CD14-positive monocyte (primary cell): ENCODE measurements at regions not wholly inside any gene's neighbourhood (a gene's known extent, or its start where the extent isn't known, plus 50 kb on each side); places are given as distances from the start of the nearest gene placed in this dataset.

Experiments used
- DNase-seq, 3 donors: peaks; one replicate each; pipeline ENCODE4 v3.0.0-alpha.2; 2011 to 2022
- H2AFZ ChIP-seq: 2 replicates; pipeline ENCODE4 v1.6.0; 2012; ENCODE audit warnings: mild to moderate bottlenecking, low read depth, low read length, inconsistent platforms; ENCODE audit not compliant: insufficient read depth, poor library complexity, severe bottlenecking
- H3K27ac ChIP-seq, 2 donors: 1 replicate in 1 of 2; 2 replicates in 1 of 2; pipeline ENCODE4 v1.5.1; 2012 to 2013; ENCODE audit warnings: low read length in 2 of 2, control low read depth in 1 of 2, inconsistent platforms in 1 of 2, low read depth in 1 of 2, mild to moderate bottlenecking in 1 of 2
- H3K27me3 ChIP-seq, 2 donors: one replicate each; pipeline versions ENCODE4 v1.6.0 to v1.6.1; 2011 to 2013; ENCODE audit warnings: low read length in 2 of 2; ENCODE audit not compliant: control insufficient read depth in 2 of 2, insufficient read depth in 2 of 2
- H3K36me3 ChIP-seq, 2 donors: replicated peaks in 1 of 2; 1 replicate in 1 of 2; 2 replicates in 1 of 2; pipeline versions ENCODE4 v1.5.1 to v1.6.1; 2012 to 2013; ENCODE audit warnings: low read length in 2 of 2, control low read depth in 1 of 2, inconsistent platforms in 1 of 2, mild to moderate bottlenecking in 1 of 2; ENCODE audit not compliant: insufficient read depth in 2 of 2, control insufficient read depth in 1 of 2
- H3K4me1 ChIP-seq, 2 donors: 1 replicate in 1 of 2; 2 replicates in 1 of 2; pipeline versions ENCODE4 v1.5.1 to v1.6.1; 2012 to 2013; ENCODE audit warnings: low read length in 2 of 2, control low read depth in 1 of 2, inconsistent platforms in 1 of 2, mild to moderate bottlenecking in 1 of 2, moderate library complexity in 1 of 2; ENCODE audit not compliant: insufficient read depth in 2 of 2, control insufficient read depth in 1 of 2
- H3K4me2 ChIP-seq: replicated peaks from 2 replicates; pipeline ENCODE3; 2012; ENCODE audit warnings: low read length, moderate library complexity, mild to moderate bottlenecking; ENCODE audit not compliant: poor library complexity, severe bottlenecking; ENCODE audit errors: extremely low read depth
- H3K4me3 ChIP-seq, 3 experiments: fragments of 200-600 bp in 1 of 3; sonication (generic) in 1 of 3; replicated peaks in 1 of 3; 1 replicate in 2 of 3; 2 replicates in 1 of 3; pipeline ENCODE4 v1.5.1; 2011 to 2013; ENCODE audit warnings: low read length in 3 of 3, mild to moderate bottlenecking in 3 of 3, control low read depth in 2 of 3, low read depth in 2 of 3, inconsistent platforms in 1 of 3, moderate library complexity in 1 of 3
- H3K79me2 ChIP-seq: 2 replicates; pipeline ENCODE4 v1.6.0; 2012; ENCODE audit warnings: mild to moderate bottlenecking, control low read depth, inconsistent platforms, low read length, moderate library complexity; ENCODE audit not compliant: insufficient read depth
- H3K9ac ChIP-seq: 2 replicates; pipeline ENCODE4 v1.6.0; 2017; ENCODE audit warnings: low read length, mild to moderate bottlenecking; ENCODE audit not compliant: insufficient read depth, poor library complexity, severe bottlenecking
- H3K9me3 ChIP-seq, 2 donors: replicated peaks in 1 of 2; 1 replicate in 1 of 2; 2 replicates in 1 of 2; pipeline versions ENCODE4 v1.5.1 to v1.6.1; 2012 to 2013; ENCODE audit warnings: low read length in 2 of 2, control low read depth in 1 of 2; ENCODE audit not compliant: control insufficient read depth in 1 of 2, insufficient read depth in 1 of 2
- H4K20me1 ChIP-seq: 2 replicates; pipeline ENCODE4 v1.6.0; 2012; ENCODE audit warnings: mild to moderate bottlenecking, low read length, control low read depth, moderate library complexity; ENCODE audit not compliant: insufficient read depth
- H3K27ac Mint-ChIP-seq, 7 donors: one replicate each; pipeline ENCODE4 v1.8.0; 2020; ENCODE audit warnings: mild to moderate bottlenecking in 7 of 7, mixed read lengths in 7 of 7, moderate library complexity in 6 of 7, inconsistent platforms in 2 of 7
- H3K27me3 Mint-ChIP-seq, 3 donors: one replicate each; pipeline ENCODE4 v1.8.0; 2021 to 2022; ENCODE audit warnings: low read depth in 3 of 3, mild to moderate bottlenecking in 3 of 3, mixed read lengths in 3 of 3, moderate library complexity in 3 of 3, inconsistent platforms in 1 of 3
- H3K36me3 Mint-ChIP-seq, 2 donors: one replicate each; pipeline ENCODE4 v1.8.0; 2020; ENCODE audit warnings: mixed read lengths in 2 of 2, inconsistent platforms in 1 of 2, mild to moderate bottlenecking in 1 of 2
- H3K4me1 Mint-ChIP-seq: one replicate; pipeline ENCODE4 v1.8.0; 2020; ENCODE audit warnings: mild to moderate bottlenecking, mixed read lengths
- H3K4me3 Mint-ChIP-seq, 2 donors: one replicate each; pipeline ENCODE4 v1.8.0; 2020; ENCODE audit warnings: mild to moderate bottlenecking in 2 of 2, mixed read lengths in 2 of 2, moderate library complexity in 1 of 2
- H3K9me3 Mint-ChIP-seq, 7 donors: one replicate each; pipeline ENCODE4 v1.8.0; 2020 to 2022; ENCODE audit warnings: mixed read lengths in 7 of 7, mild to moderate bottlenecking in 6 of 7, moderate library complexity in 6 of 7, inconsistent platforms in 2 of 7
- WGBS: methylation state at CpG from one replicate; pipeline ENCODE4 v1.1.5; 2013; ENCODE audit warnings: missing lambda C conversion rate; ENCODE audit not compliant: insufficient coverage; 5-methylcytosine and 5-hydroxymethylcytosine counted together
- intact Hi-C, 2 donors: fragments of 100-400 bp; cut with micrococcal nuclease; formaldehyde crosslinking; loops; one replicate each; pipeline versions ENCODE4 v1.15.0 to v1.15.1; 2023
- TF ChIP-seq, protein P1 (sequence below): fragments of 200-600 bp; IDR thresholded peaks from one replicate; pipeline ENCODE4 v1.8.0; 2022; ENCODE audit warnings: antibody characterized with exemption, mild to moderate bottlenecking

DNA sequence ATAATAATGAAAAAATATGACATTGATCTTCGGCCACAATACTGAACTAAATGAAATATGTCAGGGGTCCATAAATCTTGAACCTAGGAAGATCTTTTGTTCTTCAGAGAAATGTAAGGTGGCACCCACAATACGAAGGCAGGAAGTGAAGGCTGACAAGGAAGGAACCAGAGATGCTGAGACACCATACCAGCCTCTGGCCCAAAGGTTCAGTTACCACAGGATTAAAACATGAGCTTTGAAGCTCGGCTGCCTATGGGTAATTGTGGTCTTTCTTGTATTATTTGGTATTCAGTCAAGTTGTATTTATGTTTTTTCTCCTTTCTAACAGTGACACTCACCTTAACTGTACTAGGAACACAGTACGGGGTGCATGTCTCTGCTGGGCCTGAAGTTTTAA is 448.8 kb upstream of the SETBP1 start:
- WGBS: no CpG with 5 or more reads among the region's 4 CpGs
- no peak overlapping the region for H3K27ac ChIP-seq
- Mint-ChIP-seq H3K9me3 (peaks cover 0 to 2% (median 0%) of the 10 kb centered on the region in 7 donors), H3K27ac (no peak overlapping the region), H3K36me3 (no peaks in the 10 kb centered on the region), H3K27me3 (no peaks in the 10 kb centered on the region), H3K4me3 (no peak overlapping the region), H3K4me1 (no peaks in the 10 kb centered on the region)
- no peaks in the 10 kb centered on the region for H3K27me3 ChIP-seq
- DNase-seq: no peak
- no peak overlapping the region for H3K9ac ChIP-seq
- TF ChIP-seq, protein P1, sequence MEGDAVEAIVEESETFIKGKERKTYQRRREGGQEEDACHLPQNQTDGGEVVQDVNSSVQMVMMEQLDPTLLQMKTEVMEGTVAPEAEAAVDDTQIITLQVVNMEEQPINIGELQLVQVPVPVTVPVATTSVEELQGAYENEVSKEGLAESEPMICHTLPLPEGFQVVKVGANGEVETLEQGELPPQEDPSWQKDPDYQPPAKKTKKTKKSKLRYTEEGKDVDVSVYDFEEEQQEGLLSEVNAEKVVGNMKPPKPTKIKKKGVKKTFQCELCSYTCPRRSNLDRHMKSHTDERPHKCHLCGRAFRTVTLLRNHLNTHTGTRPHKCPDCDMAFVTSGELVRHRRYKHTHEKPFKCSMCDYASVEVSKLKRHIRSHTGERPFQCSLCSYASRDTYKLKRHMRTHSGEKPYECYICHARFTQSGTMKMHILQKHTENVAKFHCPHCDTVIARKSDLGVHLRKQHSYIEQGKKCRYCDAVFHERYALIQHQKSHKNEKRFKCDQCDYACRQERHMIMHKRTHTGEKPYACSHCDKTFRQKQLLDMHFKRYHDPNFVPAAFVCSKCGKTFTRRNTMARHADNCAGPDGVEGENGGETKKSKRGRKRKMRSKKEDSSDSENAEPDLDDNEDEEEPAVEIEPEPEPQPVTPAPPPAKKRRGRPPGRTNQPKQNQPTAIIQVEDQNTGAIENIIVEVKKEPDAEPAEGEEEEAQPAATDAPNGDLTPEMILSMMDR: no peak
- H3K36me3 ChIP-seq: no peaks in the 10 kb centered on the region
- no peaks in the 10 kb centered on the region for H3K4me1 ChIP-seq
- no peaks in the 10 kb centered on the region for H4K20me1 ChIP-seq
- no peaks in the 10 kb centered on the region for H3K9me3 ChIP-seq
- no peaks in the 10 kb centered on the region for H3K79me2 ChIP-seq
- H2AFZ ChIP-seq: no peak overlapping the region
- H3K4me2 ChIP-seq: no peak overlapping the region
- intact Hi-C loops: no loop called here
- H3K4me3 ChIP-seq: no peak overlapping the region

- H3K27ac ChIP-seq: no peak overlapping the region
- WGBS: no CpG with 5 or more reads among the region's 1 CpG
- no peak overlapping the region for H3K4me3 Mint-ChIP-seq
- DNase-seq: no peak
- H3K9ac ChIP-seq: no peak overlapping the region
- TF ChIP-seq, protein P1: no peak
- no peaks in the 10 kb centered on the region for H3K36me3 ChIP-seq
- intact Hi-C loops: no loop called here
- H3K4me3 ChIP-seq: no peak overlapping the region
- H3K4me1 Mint-ChIP-seq: no peaks in the 10 kb centered on the region
- no peaks in the 10 kb centered on the region for H3K27me3 ChIP-seq
- H3K9me3 Mint-ChIP-seq: peaks cover 0 to 2% (median 0%) of the 10 kb centered on the region in 7 donors
- H4K20me1 ChIP-seq: no peaks in the 10 kb centered on the region
- no peaks in the 10 kb centered on the region for H3K27me3 Mint-ChIP-seq
- no peak overlapping the region for H3K4me2 ChIP-seq
- H2AFZ ChIP-seq: no peak overlapping the region
- no peak overlapping the region for H3K27ac Mint-ChIP-seq
- no peaks in the 10 kb centered on the region for H3K9me3 ChIP-seq
- H3K4me1 ChIP-seq: no peaks in the 10 kb centered on the region
- no peaks in the 10 kb centered on the region for H3K79me2 ChIP-seq
- H3K36me3 Mint-ChIP-seq: no peaks in the 10 kb centered on the region
Observed at GRCh38 chr18:44232500-44232899, 448.2 kb upstream of the SETBP1 start.
